ENCODE measurements at regions not wholly inside any gene's neighbourhood (a gene's known extent, or its start where the extent isn't known, plus 50 kb on each side); places are given as distances from the start of the nearest gene placed in this dataset.

DNA sequence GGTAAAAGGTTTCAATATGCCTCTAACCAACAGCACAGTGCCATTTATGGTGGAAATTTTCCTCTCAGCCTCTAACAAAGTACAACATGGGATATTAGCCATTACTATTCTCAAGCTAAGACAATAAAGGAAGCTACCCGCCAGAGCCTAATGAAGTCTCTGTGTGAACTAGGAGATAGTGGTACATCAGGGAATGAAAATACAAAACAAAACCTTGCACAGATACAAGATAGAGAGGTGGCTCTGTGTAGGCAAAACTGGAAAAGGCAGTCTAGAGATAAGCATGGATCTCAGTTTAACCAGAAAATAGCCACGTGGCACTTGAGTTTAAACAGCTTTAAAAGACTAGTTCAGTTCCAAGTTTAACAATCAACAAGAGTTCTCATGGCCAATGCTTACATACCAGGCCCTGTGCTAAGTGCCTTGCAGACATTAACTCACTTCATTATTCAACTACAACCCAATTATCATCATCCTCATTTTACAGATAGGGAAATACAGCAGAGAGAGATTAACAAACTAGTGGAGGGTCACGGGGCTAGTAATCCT is 279.3 kb downstream of the IGSF11 start:
- Mint-ChIP-seq H3K9me3 (ENCODE audit: low read depth, unreplicated experiment) (no peaks in the 10 kb centered on the region), H3K4me3 (ENCODE audit: low read depth, unreplicated experiment) (no peak overlapping the region), H3K27ac (ENCODE audit: unreplicated experiment) (no peak overlapping the region), H3K4me1 (ENCODE audit: low read depth, unreplicated experiment) (no peaks in the 10 kb centered on the region), H3K27me3 (ENCODE audit: unreplicated experiment) (no peaks in the 10 kb centered on the region), H3K36me3 (ENCODE audit: insufficient read depth, unreplicated experiment) (no peaks in the 10 kb centered on the region)
- DNase-seq = no peak
- TF ChIP-seq, protein P1, sequence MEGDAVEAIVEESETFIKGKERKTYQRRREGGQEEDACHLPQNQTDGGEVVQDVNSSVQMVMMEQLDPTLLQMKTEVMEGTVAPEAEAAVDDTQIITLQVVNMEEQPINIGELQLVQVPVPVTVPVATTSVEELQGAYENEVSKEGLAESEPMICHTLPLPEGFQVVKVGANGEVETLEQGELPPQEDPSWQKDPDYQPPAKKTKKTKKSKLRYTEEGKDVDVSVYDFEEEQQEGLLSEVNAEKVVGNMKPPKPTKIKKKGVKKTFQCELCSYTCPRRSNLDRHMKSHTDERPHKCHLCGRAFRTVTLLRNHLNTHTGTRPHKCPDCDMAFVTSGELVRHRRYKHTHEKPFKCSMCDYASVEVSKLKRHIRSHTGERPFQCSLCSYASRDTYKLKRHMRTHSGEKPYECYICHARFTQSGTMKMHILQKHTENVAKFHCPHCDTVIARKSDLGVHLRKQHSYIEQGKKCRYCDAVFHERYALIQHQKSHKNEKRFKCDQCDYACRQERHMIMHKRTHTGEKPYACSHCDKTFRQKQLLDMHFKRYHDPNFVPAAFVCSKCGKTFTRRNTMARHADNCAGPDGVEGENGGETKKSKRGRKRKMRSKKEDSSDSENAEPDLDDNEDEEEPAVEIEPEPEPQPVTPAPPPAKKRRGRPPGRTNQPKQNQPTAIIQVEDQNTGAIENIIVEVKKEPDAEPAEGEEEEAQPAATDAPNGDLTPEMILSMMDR (IDR thresholded peaks at IDR 0.05; ENCODE audit: unreplicated experiment) = no peak
- BruUV-seq (replicated peaks) = no TSS peak
- intact Hi-C loops (cut with micrococcal nuclease; ENCODE audit: unreplicated experiment) = no loop called here
- CTCF ChIA-PET = no interaction called here

DNA sequence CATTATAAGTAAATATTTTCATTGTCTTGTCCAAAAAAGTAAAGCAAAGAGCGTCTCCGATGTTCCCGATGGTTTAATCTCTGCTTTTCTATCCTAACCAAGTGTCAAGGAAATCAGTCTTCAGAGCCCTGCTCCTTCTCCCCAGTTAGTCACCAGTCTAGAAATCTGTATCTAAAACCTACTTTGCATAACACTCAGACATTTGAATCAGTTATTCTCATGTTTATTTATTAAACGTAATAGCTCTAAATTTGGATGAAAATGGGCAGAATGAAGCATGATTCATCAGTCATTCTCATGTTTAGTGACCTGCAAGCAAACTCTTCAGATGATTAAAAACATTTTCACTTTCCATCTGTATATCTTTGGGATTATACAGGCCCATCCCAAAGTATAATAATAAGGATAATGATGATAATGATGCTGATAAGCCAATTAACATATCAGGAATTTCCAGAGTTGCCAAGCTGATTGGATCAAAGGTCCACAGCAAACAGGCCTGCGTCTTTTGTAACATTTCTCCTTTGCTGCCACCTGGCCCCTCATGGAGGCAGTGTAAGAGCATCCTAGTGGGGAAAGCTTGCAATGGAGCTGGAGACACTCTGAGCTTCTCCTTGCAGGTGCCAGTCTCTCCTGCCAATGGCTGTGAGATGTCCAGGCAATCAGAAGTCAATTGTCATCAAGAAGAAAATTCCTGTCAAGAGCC is 273.9 kb downstream of the IGSF11 start:
- TF ChIP-seq, protein P1 (IDR thresholded peaks at IDR 0.05; ENCODE audit: unreplicated experiment) = no peak
- Mint-ChIP-seq H3K27ac (ENCODE audit: unreplicated experiment) (no peak overlapping the region), H3K4me1 (ENCODE audit: low read depth, unreplicated experiment) (no peaks in the 10 kb centered on the region), H3K27me3 (ENCODE audit: unreplicated experiment) (no peaks in the 10 kb centered on the region), H3K9me3 (ENCODE audit: low read depth, unreplicated experiment) (no peaks in the 10 kb centered on the region), H3K4me3 (ENCODE audit: low read depth, unreplicated experiment) (no peak overlapping the region), H3K36me3 (ENCODE audit: insufficient read depth, unreplicated experiment) (no peaks in the 10 kb centered on the region)
- CTCF ChIA-PET = no interaction called here
- intact Hi-C loops (cut with micrococcal nuclease; ENCODE audit: unreplicated experiment) = loop anchor here (5.0 kb wide), 1 partner anchor 57 kb away; no protein-coding TSS in a partner anchor
- BruUV-seq (replicated peaks) = no TSS peak
- DNase-seq = peak; percentile 4

DNA sequence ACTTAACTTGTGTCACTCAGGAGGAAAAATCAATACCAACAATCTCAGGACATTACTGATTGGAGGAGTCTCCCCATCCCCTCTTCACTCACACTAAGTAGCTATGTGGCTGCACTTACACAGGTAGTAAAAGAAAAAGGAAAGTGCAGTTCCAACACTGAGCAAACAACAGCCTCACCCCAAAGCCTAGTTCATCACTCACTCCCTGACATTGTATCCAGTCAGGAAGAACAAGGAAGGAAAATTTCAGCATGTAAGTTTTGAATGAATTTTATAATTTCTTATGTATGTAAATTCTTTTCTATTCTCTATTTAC is 273.4 kb downstream of the IGSF11 start:
- H3K27ac Mint-ChIP-seq (ENCODE audit: unreplicated experiment) = no peak overlapping the region
- no peak overlapping the region for H3K4me3 Mint-ChIP-seq (ENCODE audit: low read depth, unreplicated experiment)
- H3K27me3 Mint-ChIP-seq (ENCODE audit: unreplicated experiment) = no peaks in the 10 kb centered on the region
- DNase-seq = no peak
- BruUV-seq (replicated peaks) = no TSS peak
- no peaks in the 10 kb centered on the region for H3K36me3 Mint-ChIP-seq (ENCODE audit: insufficient read depth, unreplicated experiment)
- CTCF ChIA-PET = no interaction called here
- H3K9me3 Mint-ChIP-seq (ENCODE audit: low read depth, unreplicated experiment) = no peaks in the 10 kb centered on the region
- H3K4me1 Mint-ChIP-seq (ENCODE audit: low read depth, unreplicated experiment) = no peaks in the 10 kb centered on the region
- intact Hi-C loops (cut with micrococcal nuclease; ENCODE audit: unreplicated experiment) = loop anchor here (5.0 kb wide), 1 partner anchor 56 kb away; no protein-coding TSS in a partner anchor
- TF ChIP-seq, protein P1 (IDR thresholded peaks at IDR 0.05; ENCODE audit: unreplicated experiment) = no peak

DNA sequence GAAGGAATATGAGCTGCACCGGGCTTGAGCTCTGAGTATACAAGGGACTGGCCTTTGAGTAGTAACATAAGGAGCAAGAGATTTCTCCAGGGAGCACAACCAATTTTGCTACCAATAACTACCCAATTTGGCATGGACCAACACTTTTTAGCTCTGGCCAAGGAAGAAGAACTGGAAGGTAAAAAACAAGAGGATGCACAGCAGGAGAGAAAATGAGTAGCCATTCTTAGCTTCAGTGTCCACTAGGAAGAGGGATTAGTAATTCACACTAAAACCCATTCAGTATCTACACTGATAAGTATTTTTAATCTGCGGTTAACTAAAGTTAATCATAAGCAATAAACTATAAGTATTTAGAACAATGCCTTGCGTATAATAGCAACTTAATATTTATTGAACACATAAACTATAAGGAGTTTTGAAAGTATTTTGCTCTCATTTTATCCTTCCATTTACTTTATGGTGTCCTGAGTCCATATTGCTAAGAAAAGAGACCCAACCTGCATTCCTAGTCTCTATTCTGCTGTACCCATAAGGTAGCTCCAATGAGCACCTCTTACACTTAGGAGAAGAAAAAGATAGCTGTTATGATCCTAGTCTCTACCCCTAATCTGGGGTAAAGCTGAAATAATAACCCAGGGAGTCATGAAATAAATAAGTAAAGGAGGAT is 268.9 kb downstream of the IGSF11 start:
- intact Hi-C loops (cut with micrococcal nuclease; ENCODE audit: unreplicated experiment) = no loop called here
- Mint-ChIP-seq H3K27me3 (ENCODE audit: unreplicated experiment) (no peaks in the 10 kb centered on the region), H3K4me3 (ENCODE audit: low read depth, unreplicated experiment) (no peak overlapping the region), H3K4me1 (ENCODE audit: low read depth, unreplicated experiment) (no peaks in the 10 kb centered on the region), H3K27ac (ENCODE audit: unreplicated experiment) (no peak overlapping the region), H3K36me3 (ENCODE audit: insufficient read depth, unreplicated experiment) (no peaks in the 10 kb centered on the region), H3K9me3 (ENCODE audit: low read depth, unreplicated experiment) (no peaks in the 10 kb centered on the region)
- no peak for DNase-seq
- TF ChIP-seq, protein P1 (IDR thresholded peaks at IDR 0.05; ENCODE audit: unreplicated experiment) = no peak
- no TSS peak for BruUV-seq (replicated peaks)
- CTCF ChIA-PET = interaction anchor here (0.6 kb wide), 1 partner anchor 503 kb away, joined by 3 read pairs; no protein-coding TSS in a partner anchor
